ENCODE measurements at regions not wholly inside any gene's neighbourhood (a gene's known extent, or its start where the extent isn't known, plus 50 kb on each side); places are given as distances from the start of the nearest gene placed in this dataset.

- no peak overlapping the region for H3K9ac ChIP-seq (replicated peaks in 1 of 4; ENCODE audit: extremely low read depth in 1 of 4, low read depth in 3 of 4, low read length in 3 of 4)
- WGBS, 2 experiments (ENCODE audit: extremely low coverage in 1 of 2, insufficient coverage in 1 of 2, insufficient read length in 1 of 2, insufficient replicate concordance in 2 of 2, low coverage in 1 of 2, low lambda C conversion rate in 2 of 2, missing lambda C conversion rate in 1 of 2), result 88% methylated on average over 1 of the region's 1 CpG; no CpG with 5 or more reads in 1 of the 2 experiments
- no peak overlapping the region for H3K4ac ChIP-seq (replicated peaks; ENCODE audit: insufficient read length, low read depth, low read length)
- no peaks in the 10 kb centered on the region for H4K20me1 ChIP-seq (replicated peaks in 1 of 2; ENCODE audit: control insufficient read depth in 1 of 2, insufficient read depth in 2 of 2, low read length in 2 of 2)
- H4K8ac ChIP-seq (ENCODE audit: extremely low read depth, insufficient read depth, low read length), result no peak overlapping the region
- H3K36me3 ChIP-seq (ENCODE audit: control insufficient read depth in 2 of 4, insufficient read depth in 4 of 4, low read length in 3 of 4), result no peaks in the 10 kb centered on the region
- no peak overlapping the region for H3K23ac ChIP-seq (ENCODE audit: insufficient read length)
- H2BK15ac ChIP-seq (ENCODE audit: low read length), result no peak overlapping the region
- H2BK20ac ChIP-seq (ENCODE audit: low read length), result no peak overlapping the region
- no peaks in the 10 kb centered on the region for H3K9me3 ChIP-seq (ENCODE audit: insufficient read depth in 2 of 2, low read depth in 1 of 2, low read length in 1 of 2)
- no peaks in the 10 kb centered on the region for H3K79me2 ChIP-seq (ENCODE audit: control insufficient read depth in 1 of 2, insufficient read depth in 2 of 2, low read length in 2 of 2)
- FAIRE-seq (no peak), DNase-seq (ENCODE audit: low read depth in 1 of 2, low spot score in 2 of 2) (no peak)
- no peak overlapping the region for H3K4me2 ChIP-seq (ENCODE audit: insufficient read depth in 1 of 2, low read depth in 2 of 2, low read length in 2 of 2)
- no peak overlapping the region for H3K18ac ChIP-seq (ENCODE audit: extremely low read depth, low read length)
- H4K5ac ChIP-seq (ENCODE audit: insufficient read length, low read depth, low read length), result no peak overlapping the region
- H2BK12ac ChIP-seq (ENCODE audit: low read depth, low read length), result no peak overlapping the region
- no peak overlapping the region for H2AK5ac ChIP-seq (ENCODE audit: low read depth, low read length)
- no peak overlapping the region for H3K56ac ChIP-seq (replicated peaks; ENCODE audit: insufficient read length, low read depth, low read length)
- H3K27ac ChIP-seq (ENCODE audit: low read depth, low read length), result no peak overlapping the region
- no peak overlapping the region for H2BK120ac ChIP-seq (replicated peaks; ENCODE audit: low read depth, low read length)
- POLR2A ChIA-PET (ENCODE audit: partially characterized antibody), result no interaction called here
- CTCF ChIA-PET (ENCODE audit: partially characterized antibody), result interaction anchor here (1.3 kb wide), 1 partner anchor 160 kb away, joined by 4 read pairs; no protein-coding TSS in a partner anchor
- H3K27me3 ChIP-seq (replicated peaks in 1 of 4; ENCODE audit: control insufficient read depth in 3 of 4, extremely low read depth in 1 of 4, insufficient read depth in 3 of 4, low read length in 3 of 4), result no peaks in the 10 kb centered on the region
- H2BK5ac ChIP-seq (ENCODE audit: low read depth, low read length), result no peak overlapping the region
- H2AFZ ChIP-seq (ENCODE audit: low read length), result no peak overlapping the region
- H3K79me1 ChIP-seq (ENCODE audit: low read depth, low read length), result no peaks in the 10 kb centered on the region
- H3K23me2 ChIP-seq (ENCODE audit: low read depth, low read length), result no peaks in the 10 kb centered on the region
- no peak overlapping the region for H3K14ac ChIP-seq (ENCODE audit: insufficient read length)
- no peak overlapping the region for H4K91ac ChIP-seq (replicated peaks; ENCODE audit: insufficient read length, low read length)
- H3K4me1 ChIP-seq (replicated peaks in 1 of 4; ENCODE audit: control insufficient read depth in 3 of 4, insufficient read depth in 4 of 4, low read length in 3 of 4), result no peaks in the 10 kb centered on the region
- no peak overlapping the region for H3K4me3 ChIP-seq (ENCODE audit: extremely low read depth in 1 of 4, insufficient read depth in 2 of 4, low read depth in 3 of 4, low read length in 4 of 4)
- no peak for TF ChIP-seq CREB1 (IDR thresholded peaks at IDR 0.05)
- no peak for TF ChIP-seq JUND (IDR thresholded peaks at IDR 0.05; ENCODE audit: low read length)
- no peak for TF ChIP-seq ZNF274 (IDR thresholded peaks at IDR 0.05; ENCODE audit: borderline replicate concordance, extremely low read depth, low read length)
- no peak for TF ChIP-seq BCL11A (IDR thresholded peaks at IDR 0.05; ENCODE audit: low read depth in 2 of 2, low read length in 2 of 2)
- TF ChIP-seq TCF12 (IDR thresholded peaks at IDR 0.05; ENCODE audit: low read depth, low read length), result no peak
- TF ChIP-seq CEBPB (IDR thresholded peaks at IDR 0.05; ENCODE audit: low read depth, low read length), result no peak
- no peak for TF ChIP-seq POLR2A (IDR thresholded peaks at IDR 0.05; ENCODE audit: control extremely low read depth in 1 of 2, low read depth in 2 of 2, low read length in 2 of 2)
- no peak for TF ChIP-seq ATF3 (IDR thresholded peaks at IDR 0.05; ENCODE audit: insufficient read depth, low read depth, low read length)
- no peak for TF ChIP-seq HDAC2 (IDR thresholded peaks at IDR 0.05; ENCODE audit: borderline replicate concordance in 1 of 2, low read depth in 2 of 2, low read length in 2 of 2)
- no peak for TF ChIP-seq JUN (IDR thresholded peaks at IDR 0.05; ENCODE audit: low read depth, low read length)
- TF ChIP-seq E2F6 (IDR thresholded peaks at IDR 0.05), result no peak
- no peak for TF ChIP-seq FOSL1 (IDR thresholded peaks at IDR 0.05; ENCODE audit: insufficient read depth, low read depth, low read length)
- TF ChIP-seq CHD1 (IDR thresholded peaks at IDR 0.05; ENCODE audit: low read depth, low read length), result no peak
- no peak for TF ChIP-seq CBX5 (IDR thresholded peaks at IDR 0.05; ENCODE audit: low read depth, low read length)
- TF ChIP-seq TAF1 (IDR thresholded peaks at IDR 0.05; ENCODE audit: low read depth, low read length), result no peak
- no peak for TF ChIP-seq CHD2 (IDR thresholded peaks at IDR 0.05; ENCODE audit: low read length)
Measured at GRCh38 chr18:30121397-30121796, 921.1 kb downstream of the DSC3 start.
